NCI-H146 treated with DMSO at 0.1 percent for 48 hours (cell line): ENCODE measurements at regions not wholly inside any gene's neighbourhood (a gene's known extent, or its start where the extent isn't known, plus 50 kb on each side); places are given as distances from the start of the nearest gene placed in this dataset.

Source experiments
- DNase-seq: peaks from one replicate; lab custom pipeline; 2025; ENCODE audit not compliant: unreplicated experiment; lab: John Stamatoyannopoulos, UW

GRCh38 chr2:216320852-216321251 lies 51.4 kb downstream of the MARCHF4 start:
- DNase-seq: no peak

- DNase-seq: no peak
Measured at GRCh38 chr2:216319771-216320170, 52.5 kb downstream of the MARCHF4 start.

- DNase-seq: no peak
Measured at GRCh38 chr2:216318521-216318874, 53.8 kb downstream of the MARCHF4 start.

GRCh38 chr2:216317831-216318520 lies 54.3 kb downstream of the MARCHF4 start:
- DNase-seq: no peak

- no peak for DNase-seq
Measured at GRCh38 chr2:216316743-216317142, 55.5 kb downstream of the MARCHF4 start.

- DNase-seq: peak; percentile 72
Measured at GRCh38 chr2:216315802-216316603, 56.3 kb downstream of the MARCHF4 start.

- no peak for DNase-seq
Measured at GRCh38 chr2:216312441-216312840, 59.8 kb downstream of the MARCHF4 start.

- no peak for DNase-seq
Measured at GRCh38 chr2:216308576-216308975, 63.7 kb downstream of the MARCHF4 start.

- no peak for DNase-seq
Measured at GRCh38 chr2:216307496-216307895, 64.8 kb downstream of the MARCHF4 start.

GRCh38 chr2:216306868-216307267 lies 65.4 kb downstream of the MARCHF4 start:
- DNase-seq: no peak

GRCh38 chr2:216305574-216305973 lies 66.7 kb downstream of the MARCHF4 start:
- DNase-seq: no peak

- no peak for DNase-seq
Measured at GRCh38 chr2:216302981-216303676, 69.2 kb downstream of the MARCHF4 start.

GRCh38 chr2:216300906-216301305 lies 71.4 kb downstream of the MARCHF4 start:
- DNase-seq: no peak

- DNase-seq: no peak
Measured at GRCh38 chr2:216299588-216299987, 72.7 kb downstream of the MARCHF4 start.

- DNase-seq: no peak
Measured at GRCh38 chr2:216298719-216299495, 73.4 kb downstream of the MARCHF4 start.

- no peak for DNase-seq
Measured at GRCh38 chr2:216296856-216297255, 75.4 kb downstream of the MARCHF4 start.

GRCh38 chr2:216294305-216294704 lies 78.0 kb downstream of the MARCHF4 start:
- DNase-seq: no peak

- DNase-seq: no peak
Measured at GRCh38 chr2:216293883-216294282, 78.4 kb downstream of the MARCHF4 start.

GRCh38 chr2:216292886-216293301 lies 79.4 kb downstream of the MARCHF4 start:
- no peak for DNase-seq

GRCh38 chr2:216292475-216292874 lies 79.8 kb downstream of the MARCHF4 start:
- no peak for DNase-seq

GRCh38 chr2:216289470-216289869 lies 82.8 kb downstream of the MARCHF4 start:
- no peak for DNase-seq
